ENCODE measurements at regions not wholly inside any gene's neighbourhood (a gene's known extent, or its start where the extent isn't known, plus 50 kb on each side); places are given as distances from the start of the nearest gene placed in this dataset.

DNA sequence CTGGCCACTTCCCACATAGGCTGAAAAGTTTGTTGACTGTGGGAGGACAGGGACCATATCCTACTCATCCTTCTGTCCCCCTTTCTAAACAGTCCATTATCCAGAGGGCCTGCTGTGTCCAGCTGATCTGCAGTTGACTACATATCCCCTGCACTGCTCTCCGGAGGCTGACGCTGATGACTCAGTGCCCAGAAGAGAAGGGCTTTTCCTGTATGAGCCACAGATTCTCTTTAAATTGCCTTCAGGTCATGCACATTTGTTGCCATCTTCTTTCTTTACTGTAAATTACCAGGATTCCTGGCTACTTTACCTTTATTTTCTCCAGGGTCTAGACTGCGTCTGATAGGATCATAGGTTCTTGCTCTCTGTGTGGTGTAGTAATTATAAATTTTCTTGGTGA is 125.2 kb downstream of the LACC1 start:
- TF ChIP-seq, protein P1, sequence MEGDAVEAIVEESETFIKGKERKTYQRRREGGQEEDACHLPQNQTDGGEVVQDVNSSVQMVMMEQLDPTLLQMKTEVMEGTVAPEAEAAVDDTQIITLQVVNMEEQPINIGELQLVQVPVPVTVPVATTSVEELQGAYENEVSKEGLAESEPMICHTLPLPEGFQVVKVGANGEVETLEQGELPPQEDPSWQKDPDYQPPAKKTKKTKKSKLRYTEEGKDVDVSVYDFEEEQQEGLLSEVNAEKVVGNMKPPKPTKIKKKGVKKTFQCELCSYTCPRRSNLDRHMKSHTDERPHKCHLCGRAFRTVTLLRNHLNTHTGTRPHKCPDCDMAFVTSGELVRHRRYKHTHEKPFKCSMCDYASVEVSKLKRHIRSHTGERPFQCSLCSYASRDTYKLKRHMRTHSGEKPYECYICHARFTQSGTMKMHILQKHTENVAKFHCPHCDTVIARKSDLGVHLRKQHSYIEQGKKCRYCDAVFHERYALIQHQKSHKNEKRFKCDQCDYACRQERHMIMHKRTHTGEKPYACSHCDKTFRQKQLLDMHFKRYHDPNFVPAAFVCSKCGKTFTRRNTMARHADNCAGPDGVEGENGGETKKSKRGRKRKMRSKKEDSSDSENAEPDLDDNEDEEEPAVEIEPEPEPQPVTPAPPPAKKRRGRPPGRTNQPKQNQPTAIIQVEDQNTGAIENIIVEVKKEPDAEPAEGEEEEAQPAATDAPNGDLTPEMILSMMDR (IDR thresholded peaks at IDR 0.05): no peak
- no peak for TF ChIP-seq EP300 (IDR thresholded peaks at IDR 0.05)
- TF ChIP-seq POLR2AphosphoS5 (IDR thresholded peaks at IDR 0.05): no peak
- no peak for TF ChIP-seq POLR2A (IDR thresholded peaks at IDR 0.05)

Data from suprapubic skin (tissue), 4 donors.